Adrenal gland (tissue), 9 donors: ENCODE measurements at regions not wholly inside any gene's neighbourhood (a gene's known extent, or its start where the extent isn't known, plus 50 kb on each side); places are given as distances from the start of the nearest gene placed in this dataset.

ENCODE experiments used
- DNase-seq, 7 donors: peaks; one replicate each; pipeline ENCODE4 v3.0.0-alpha.2; 2019 to 2020
- H3K27ac ChIP-seq, 5 donors: fragments of 200-600 bp; sonication (generic) in 4 of 5; 1 replicate in 3 of 5; 2 replicates in 2 of 5; pipeline versions ENCODE4 v1.5.1 to v1.8.0; 2016 to 2020; ENCODE audit warnings: mild to moderate bottlenecking in 1 of 5
- H3K27me3 ChIP-seq: fragments of 200-600 bp; 2 replicates; pipeline ENCODE4 v1.8.0; 2021
- H3K36me3 ChIP-seq, 2 donors: fragments of 200-600 bp; replicated peaks in 1 of 2; 1 replicate in 1 of 2; 2 replicates in 1 of 2; pipeline versions ENCODE4 v1.5.1 to v1.8.0; 2018 to 2022
- H3K4me1 ChIP-seq, 2 donors: fragments of 200-600 bp; replicated peaks in 1 of 2; 1 replicate in 1 of 2; 2 replicates in 1 of 2; pipeline versions ENCODE4 v1.5.1 to v1.8.0; 2018 to 2021
- H3K4me3 ChIP-seq, 4 donors: fragments of 200-600 bp; sonication (generic) in 3 of 4; one replicate each; pipeline ENCODE4 v1.5.1; 2016 to 2018
- H3K9me3 ChIP-seq, 3 donors: fragments of 200-600 bp; sonication (generic) in 1 of 3; replicated peaks in 1 of 3; 1 replicate in 2 of 3; 2 replicates in 1 of 3; pipeline versions ENCODE4 v1.5.1 to v1.8.0; 2016 to 2021
- POLR2A ChIP-seq, 2 donors: fragments of 450-650 bp; IDR thresholded peaks; one replicate each; pipeline ENCODE4 v1.6.1; 2017; ENCODE audit warnings: antibody characterized with exemption in 2 of 2, mild to moderate bottlenecking in 2 of 2, moderate library complexity in 1 of 2
- whole genome bisulfite sequencing, 4 donors: extraction: QIAGEN DNeasy Blood & Tissue Kit in 2 of 4; methylation state at CpG; one replicate each; pipeline versions ENCODE4 v1.1.5 to v1.1.7; 2013 to 2017; 5-methylcytosine and 5-hydroxymethylcytosine counted together
- intact Hi-C, 2 donors: fragments of 100-400 bp; cut with DNase I; formaldehyde crosslinking; loops; one replicate each; pipeline versions ENCODE4 v1.14.1 to v1.15.0; 2022 to 2023
- TF ChIP-seq, protein P1 (sequence below), 6 experiments: fragments of 450-650 bp in 4 of 6; fragments of 200-600 bp in 2 of 6; sonication (generic) in 1 of 6; IDR thresholded peaks; 1 replicate in 5 of 6; 2 replicates in 1 of 6; pipeline versions ENCODE4 v1.5.1 to v1.8.0; 2016 to 2021; ENCODE audit warnings: antibody characterized with exemption in 6 of 6, mild to moderate bottlenecking in 2 of 6, moderate library complexity in 1 of 6
- donor health status: healthy with polysubstance abuse.
- donor health status: Bipolar disorder and iron deficiency.
- donor health status: DM: yes; HTN: yes; CAD: no.
- donor health status: DM: no; HTN: no; CAD: no.
- donor health status: DM: no; HTN: no; CAD: no.

GRCh38 chr18:78693429-78693828 is 286.2 kb upstream of the SALL3 start:
- no peaks in the 10 kb centered on the region for H3K27me3 ChIP-seq
- no peaks in the 10 kb centered on the region for H3K9me3 ChIP-seq
- H3K4me3 ChIP-seq, result no peak overlapping the region
- no peaks in the 10 kb centered on the region for H3K36me3 ChIP-seq
- DNase-seq, result no peak
- H3K4me1 ChIP-seq, result no peaks in the 10 kb centered on the region
- intact Hi-C loops, result no loop called here
- 77 to 88% (median 78%) methylated on average over 7 of the region's 7 CpGs for WGBS, 4 donors
- H3K27ac ChIP-seq, result no peak overlapping the region
- no peak for TF ChIP-seq POLR2A (IDR thresholded peaks at IDR 0.05)
- TF ChIP-seq, protein P1, sequence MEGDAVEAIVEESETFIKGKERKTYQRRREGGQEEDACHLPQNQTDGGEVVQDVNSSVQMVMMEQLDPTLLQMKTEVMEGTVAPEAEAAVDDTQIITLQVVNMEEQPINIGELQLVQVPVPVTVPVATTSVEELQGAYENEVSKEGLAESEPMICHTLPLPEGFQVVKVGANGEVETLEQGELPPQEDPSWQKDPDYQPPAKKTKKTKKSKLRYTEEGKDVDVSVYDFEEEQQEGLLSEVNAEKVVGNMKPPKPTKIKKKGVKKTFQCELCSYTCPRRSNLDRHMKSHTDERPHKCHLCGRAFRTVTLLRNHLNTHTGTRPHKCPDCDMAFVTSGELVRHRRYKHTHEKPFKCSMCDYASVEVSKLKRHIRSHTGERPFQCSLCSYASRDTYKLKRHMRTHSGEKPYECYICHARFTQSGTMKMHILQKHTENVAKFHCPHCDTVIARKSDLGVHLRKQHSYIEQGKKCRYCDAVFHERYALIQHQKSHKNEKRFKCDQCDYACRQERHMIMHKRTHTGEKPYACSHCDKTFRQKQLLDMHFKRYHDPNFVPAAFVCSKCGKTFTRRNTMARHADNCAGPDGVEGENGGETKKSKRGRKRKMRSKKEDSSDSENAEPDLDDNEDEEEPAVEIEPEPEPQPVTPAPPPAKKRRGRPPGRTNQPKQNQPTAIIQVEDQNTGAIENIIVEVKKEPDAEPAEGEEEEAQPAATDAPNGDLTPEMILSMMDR (IDR thresholded peaks at IDR 0.05), result no peak

DNA sequence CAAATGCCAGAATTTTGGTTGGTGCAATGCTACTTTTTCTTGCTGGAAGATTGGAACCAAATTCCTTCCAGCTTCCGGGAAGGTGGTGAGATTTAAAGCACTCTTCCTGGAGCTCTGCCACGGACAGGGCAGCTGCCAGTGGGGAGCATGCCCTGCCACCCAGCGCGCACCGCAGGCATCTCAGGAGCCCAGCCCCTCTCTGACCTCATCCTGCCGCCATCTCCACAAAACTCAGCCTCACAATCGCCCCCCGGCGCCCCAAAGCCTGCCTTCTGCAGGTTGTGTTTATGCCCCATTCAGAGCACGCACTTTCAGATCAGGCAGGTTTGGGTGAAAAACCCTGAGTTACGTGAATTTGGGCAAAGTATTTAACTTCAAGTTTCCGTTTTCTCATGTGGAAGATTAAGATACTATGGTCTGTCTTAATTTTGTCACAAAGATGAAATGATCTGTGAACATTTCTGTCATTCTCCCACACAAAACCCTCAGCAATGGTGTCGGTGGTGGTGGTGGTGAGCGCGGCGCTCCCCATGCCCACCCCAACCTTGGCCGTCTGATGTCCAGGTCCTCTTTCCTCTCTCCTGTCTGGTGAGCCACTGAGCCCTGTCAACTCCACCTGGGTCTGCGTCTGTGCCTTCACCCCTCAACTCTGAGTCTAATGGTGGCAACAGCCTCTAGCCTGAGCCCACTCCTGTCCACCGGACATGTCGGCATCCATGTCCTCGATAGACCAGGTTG is 282.8 kb upstream of the SALL3 start:
- intact Hi-C loops, result no loop called here
- DNase-seq, result no peak

DNA sequence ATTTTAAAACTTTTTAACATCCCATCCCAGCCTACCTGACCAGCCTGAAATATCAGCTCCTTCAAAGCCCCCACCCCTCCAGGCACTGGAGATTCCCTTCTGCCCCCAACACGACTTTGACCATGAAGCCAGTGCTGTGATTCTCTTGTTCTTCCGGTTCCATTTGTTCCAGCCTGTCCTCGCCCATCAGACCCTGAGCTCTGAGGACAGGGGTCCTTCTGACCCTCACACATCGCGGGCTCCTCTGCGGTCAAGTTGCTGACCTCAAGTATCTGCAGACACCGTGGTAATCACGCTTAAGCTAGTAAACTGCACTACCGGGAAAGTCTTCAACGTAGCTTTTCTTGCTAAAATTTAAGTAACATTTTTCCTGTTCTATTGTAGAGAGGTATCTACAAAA is 282.2 kb upstream of the SALL3 start:
- Histone ChIP-seq H3K9me3 (no peaks in the 10 kb centered on the region), H3K4me1 (no peaks in the 10 kb centered on the region), H3K27ac (no peak overlapping the region), H3K36me3 (no peaks in the 10 kb centered on the region), H3K27me3 (no peaks in the 10 kb centered on the region), H3K4me3 (no peak overlapping the region)
- WGBS, 4 donors, result 76 to 89% (median 85%) methylated on average over 10 of the region's 10 CpGs
- intact Hi-C loops, result no loop called here
- TF ChIP-seq, protein P1 (IDR thresholded peaks at IDR 0.05), result no peak
- no peak for TF ChIP-seq POLR2A (IDR thresholded peaks at IDR 0.05)
- no peak for DNase-seq

More for the DNA sequence above, 282.8 kb upstream of the SALL3 start:
- Histone ChIP-seq H3K4me1 (no peaks in the 10 kb centered on the region), H3K4me3 (no peak overlapping the region), H3K27ac (no peak overlapping the region), H3K36me3 (no peaks in the 10 kb centered on the region), H3K27me3 (no peaks in the 10 kb centered on the region), H3K9me3 (no peaks in the 10 kb centered on the region)
- TF ChIP-seq, protein P1 (IDR thresholded peaks at IDR 0.05), result no peak
- no peak for TF ChIP-seq POLR2A (IDR thresholded peaks at IDR 0.05)
- WGBS, 4 donors, result 76 to 85% (median 80%) methylated on average over 21 of the region's 21 CpGs

- TF ChIP-seq, protein P1 (IDR thresholded peaks at IDR 0.05), result no peak
- TF ChIP-seq POLR2A (IDR thresholded peaks at IDR 0.05), result no peak
- Histone ChIP-seq H3K27me3 (no peaks in the 10 kb centered on the region), H3K27ac (no peak overlapping the region), H3K4me3 (no peak overlapping the region), H3K4me1 (no peaks in the 10 kb centered on the region), H3K9me3 (no peaks in the 10 kb centered on the region), H3K36me3 (no peaks in the 10 kb centered on the region)
- 62 to 83% (median 68%) methylated on average over 5 of the region's 5 CpGs for WGBS, 4 donors
- intact Hi-C loops, result no loop called here
- no peak for DNase-seq
These were observed 280.7 kb upstream of the SALL3 start for GRCh38 chr18:78698914-78699313.
